ENCODE measurements at regions not wholly inside any gene's neighbourhood (a gene's known extent, or its start where the extent isn't known, plus 50 kb on each side); places are given as distances from the start of the nearest gene placed in this dataset.

GRCh38 chr9:80009204-80009603 lies 437.4 kb downstream of the TLE4 start:
- intact Hi-C loops (cut with micrococcal nuclease) (no loop called here), dilution Hi-C loops (cut with MboI; ENCODE audit: extremely low pct_ligation_motif_present, low sequenced_read_pairs) (no loop called here)
- no peaks in the 10 kb centered on the region for H3K9me3 ChIP-seq (replicated peaks; ENCODE audit: control insufficient read depth, insufficient read depth, low read length)
- CTCF ChIA-PET = no interaction called here
- DNase-seq (ENCODE audit: low read depth, low spot score) (no peak), FAIRE-seq (no peak)
- no TSS peak for BruUV-seq (replicated peaks)
- no peak overlapping the region for H3K4me2 ChIP-seq (ENCODE audit: insufficient read depth, low read length)
- H3K36me3 ChIP-seq (ENCODE audit: control insufficient read depth in 2 of 2, extremely low read depth in 1 of 2, insufficient read depth in 2 of 2, low read length in 2 of 2) = no peaks in the 10 kb centered on the region
- H3K27me3 ChIP-seq (ENCODE audit: control insufficient read depth in 2 of 2, insufficient read depth in 2 of 2, low read length in 2 of 2) = no peaks in the 10 kb centered on the region
- no peaks in the 10 kb centered on the region for H3K9me1 ChIP-seq (replicated peaks; ENCODE audit: control insufficient read depth, extremely low read depth, insufficient read depth, low read length)
- no peak overlapping the region for H3K9ac ChIP-seq (replicated peaks; ENCODE audit: extremely low read depth, insufficient read depth, low read length)
- no peaks in the 10 kb centered on the region for H3K4me1 ChIP-seq (ENCODE audit: control insufficient read depth, extremely low read depth, insufficient read depth, low read length)
- no peak overlapping the region for H3K4me3 ChIP-seq (replicated peaks in 1 of 3; ENCODE audit: insufficient read depth in 1 of 3, low read depth in 1 of 3, low read length in 3 of 3)
- H4K20me1 ChIP-seq (replicated peaks; ENCODE audit: control insufficient read depth, extremely low read depth, insufficient read depth, low read length) = no peaks in the 10 kb centered on the region
- no peak overlapping the region for H3K27ac ChIP-seq (ENCODE audit: insufficient read depth, low read depth, low read length)
- no peaks in the 10 kb centered on the region for H3K79me2 ChIP-seq (ENCODE audit: control insufficient read depth, insufficient read depth, low read length)
- no peak overlapping the region for H2AFZ ChIP-seq (ENCODE audit: low read depth, low read length)
- POLR2A ChIA-PET = no interaction called here
- TF ChIP-seq CTCF (IDR thresholded peaks at IDR 0.05; ENCODE audit: extremely low read depth in 1 of 2, insufficient read depth in 1 of 2, low read depth in 1 of 2, low read length in 2 of 2) (no peak), EZH2 (IDR thresholded peaks at IDR 0.05; ENCODE audit: borderline replicate concordance, low read depth, low read length, severe bottlenecking) (no peak), GATA2 (IDR thresholded peaks at IDR 0.05; ENCODE audit: insufficient read depth, insufficient read length, low read depth, low read length) (no peak), JUN (IDR thresholded peaks at IDR 0.05; ENCODE audit: borderline replicate concordance, insufficient read depth, insufficient read length, low read depth) (no peak), MYC (IDR thresholded peaks at IDR 0.05; ENCODE audit: low read depth, low read length) (no peak), FOS (IDR thresholded peaks at IDR 0.05; ENCODE audit: borderline replicate concordance, insufficient read depth, low read length) (no peak), POLR2A (IDR thresholded peaks at IDR 0.05; ENCODE audit: low read depth, low read length) (no peak), MAX (IDR thresholded peaks at IDR 0.05; ENCODE audit: insufficient read depth, insufficient read length) (no peak)
